ENCODE measurements at regions not wholly inside any gene's neighbourhood (a gene's known extent, or its start where the extent isn't known, plus 50 kb on each side); places are given as distances from the start of the nearest gene placed in this dataset.

- TF ChIP-seq, protein P1, sequence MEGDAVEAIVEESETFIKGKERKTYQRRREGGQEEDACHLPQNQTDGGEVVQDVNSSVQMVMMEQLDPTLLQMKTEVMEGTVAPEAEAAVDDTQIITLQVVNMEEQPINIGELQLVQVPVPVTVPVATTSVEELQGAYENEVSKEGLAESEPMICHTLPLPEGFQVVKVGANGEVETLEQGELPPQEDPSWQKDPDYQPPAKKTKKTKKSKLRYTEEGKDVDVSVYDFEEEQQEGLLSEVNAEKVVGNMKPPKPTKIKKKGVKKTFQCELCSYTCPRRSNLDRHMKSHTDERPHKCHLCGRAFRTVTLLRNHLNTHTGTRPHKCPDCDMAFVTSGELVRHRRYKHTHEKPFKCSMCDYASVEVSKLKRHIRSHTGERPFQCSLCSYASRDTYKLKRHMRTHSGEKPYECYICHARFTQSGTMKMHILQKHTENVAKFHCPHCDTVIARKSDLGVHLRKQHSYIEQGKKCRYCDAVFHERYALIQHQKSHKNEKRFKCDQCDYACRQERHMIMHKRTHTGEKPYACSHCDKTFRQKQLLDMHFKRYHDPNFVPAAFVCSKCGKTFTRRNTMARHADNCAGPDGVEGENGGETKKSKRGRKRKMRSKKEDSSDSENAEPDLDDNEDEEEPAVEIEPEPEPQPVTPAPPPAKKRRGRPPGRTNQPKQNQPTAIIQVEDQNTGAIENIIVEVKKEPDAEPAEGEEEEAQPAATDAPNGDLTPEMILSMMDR (IDR thresholded peaks at IDR 0.05): no peak
- TF ChIP-seq POLR2A (IDR thresholded peaks at IDR 0.05): no peak
Observed at GRCh38 chr9:79940919-79941318, 369.2 kb downstream of the TLE4 start.

Data from vagina (tissue), 2 donors.